Mucosa of descending colon (tissue), 3 donors: ENCODE measurements at regions not wholly inside any gene's neighbourhood (a gene's known extent, or its start where the extent isn't known, plus 50 kb on each side); places are given as distances from the start of the nearest gene placed in this dataset.

Source experiments
- ATAC-seq: fragments of 200-7000 bp; cut with Tn5 transposase; one replicate; pipeline ENCODE4 v1.9.1; 2020; ENCODE audit warnings: mild to moderate bottlenecking, moderate library complexity
- DNase-seq, 3 donors: peaks; one replicate each; pipeline ENCODE4 v3.0.0-alpha.2; 2020
- H3K36me3 ChIP-seq: fragments of 200-600 bp; one replicate; pipeline ENCODE4 v1.8.0; 2021; ENCODE audit warnings: low read depth, mild to moderate bottlenecking
- H3K4me1 ChIP-seq: fragments of 200-600 bp; one replicate; pipeline ENCODE4 v1.8.0; 2021; ENCODE audit warnings: low read depth, mild to moderate bottlenecking
- H3K4me3 ChIP-seq: fragments of 200-600 bp; one replicate; pipeline ENCODE4 v1.8.0; 2021; ENCODE audit warnings: mild to moderate bottlenecking
- H3K9me3 ChIP-seq: fragments of 200-600 bp; one replicate; pipeline ENCODE4 v1.8.0; 2021; ENCODE audit warnings: mild to moderate bottlenecking
- CTCF ChIP-seq: fragments of 200-600 bp; IDR thresholded peaks from one replicate; pipeline ENCODE4 v1.8.0; 2022; ENCODE audit warnings: antibody characterized with exemption, mild to moderate bottlenecking
- intact Hi-C, 2 donors: fragments of 100-400 bp; cut with DNase I in 1 of 2; cut with micrococcal nuclease in 1 of 2; formaldehyde crosslinking; loops; one replicate each; pipeline versions ENCODE4 v1.11.0 to v1.11.1; 2022; cut with DNase I, micrococcal nuclease
- donor health status: DM: no; HTN: no; CAD: no; lungs with moderate emphysema.
- donor health status: DM: no; HTN: no; CAD: no.
- donor health status: DM: no; HTN: yes; CAD: no.

DNA sequence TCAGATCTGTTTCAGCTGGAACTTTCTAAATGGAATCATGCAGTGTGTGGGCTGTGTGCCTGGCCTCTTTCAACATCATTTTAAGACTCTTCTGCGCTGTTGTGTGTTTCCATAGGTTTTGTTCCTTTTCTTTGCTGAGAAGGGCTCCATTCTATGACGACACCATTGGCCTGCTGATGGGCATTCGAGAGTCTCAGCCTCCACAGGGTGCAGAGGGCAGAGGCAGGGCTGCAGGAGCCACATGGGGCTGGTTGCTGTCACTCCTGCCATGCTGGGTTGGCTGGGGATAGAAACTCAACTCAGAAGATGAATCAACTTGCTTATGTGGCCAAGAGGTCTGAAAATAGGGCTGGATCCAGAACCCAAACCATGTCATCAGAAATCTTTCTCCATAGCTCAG, 68.5 kb upstream of the SLCO4A1 start:
- H3K4me3 ChIP-seq, result no peak overlapping the region
- intact Hi-C loops, result no loop called here
- ATAC-seq (no peak), DNase-seq (no peak)
- TF ChIP-seq CTCF, result no peak
- H3K9me3 ChIP-seq, result no peaks in the 10 kb centered on the region
- no peaks in the 10 kb centered on the region for H3K36me3 ChIP-seq
- no peaks in the 10 kb centered on the region for H3K4me1 ChIP-seq

DNA sequence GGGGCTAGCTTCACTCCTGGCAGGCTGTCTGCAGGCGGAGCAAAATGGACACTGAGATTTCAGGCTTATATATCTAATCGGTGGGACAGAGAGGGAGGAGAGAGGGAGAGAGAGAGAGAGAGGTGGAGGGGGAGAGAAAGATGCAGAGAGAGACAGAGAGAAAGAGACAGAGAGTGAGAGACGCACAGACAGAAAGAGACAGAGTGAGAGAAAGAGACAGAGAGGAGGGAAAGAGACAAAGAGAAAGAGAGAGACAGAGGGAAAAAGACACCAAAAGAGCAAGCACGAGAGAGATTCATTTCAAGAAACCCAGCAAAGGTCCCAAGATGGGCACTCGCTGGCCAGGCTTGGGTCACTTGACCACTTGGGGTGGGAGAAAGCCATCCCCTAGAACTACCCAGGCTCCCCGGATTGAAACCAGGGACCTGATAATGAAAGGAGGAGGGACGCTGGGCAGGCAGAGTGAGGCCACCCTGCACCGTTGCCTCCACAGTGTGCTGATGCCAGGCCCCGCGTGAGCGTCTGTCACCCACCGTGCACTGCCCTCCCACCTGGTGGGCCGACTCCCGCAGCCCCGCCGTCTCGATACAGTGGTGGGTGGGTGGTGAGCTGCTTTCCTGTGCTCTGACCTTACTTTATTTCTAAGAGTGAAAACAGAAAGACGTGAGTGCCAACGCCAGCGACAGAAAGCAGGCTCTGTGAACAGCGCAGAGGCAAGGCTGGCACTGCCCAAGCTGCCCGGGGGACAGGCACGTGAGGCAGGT, 67.9 kb upstream of the SLCO4A1 start:
- no peaks in the 10 kb centered on the region for H3K36me3 ChIP-seq
- intact Hi-C loops, result no loop called here
- no peaks in the 10 kb centered on the region for H3K4me1 ChIP-seq
- DNase-seq, result no peak
- no peaks in the 10 kb centered on the region for H3K9me3 ChIP-seq
- no peak overlapping the region for H3K4me3 ChIP-seq
- TF ChIP-seq CTCF, result no peak
- no peak for ATAC-seq

- no peak for DNase-seq
- intact Hi-C loops, result no loop called here
- H3K4me1 ChIP-seq, result no peaks in the 10 kb centered on the region
- H3K36me3 ChIP-seq, result no peaks in the 10 kb centered on the region
- no peak for TF ChIP-seq CTCF
- H3K4me3 ChIP-seq, result no peak overlapping the region
- H3K9me3 ChIP-seq, result no peaks in the 10 kb centered on the region
- no peak for ATAC-seq
Measured at GRCh38 chr20:62575976-62576722, 66.2 kb upstream of the SLCO4A1 start.

- no peaks in the 10 kb centered on the region for H3K9me3 ChIP-seq
- no peak for TF ChIP-seq CTCF
- no peak for DNase-seq
- intact Hi-C loops, result no loop called here
- H3K4me1 ChIP-seq, result no peaks in the 10 kb centered on the region
- no peak overlapping the region for H3K4me3 ChIP-seq
- ATAC-seq, result peak; percentile 24
- no peaks in the 10 kb centered on the region for H3K36me3 ChIP-seq
Measured at GRCh38 chr20:62576815-62577489, 65.4 kb upstream of the SLCO4A1 start.

- no peak for TF ChIP-seq CTCF
- Histone ChIP-seq H3K4me1 (no peaks in the 10 kb centered on the region), H3K9me3 (no peaks in the 10 kb centered on the region), H3K36me3 (no peaks in the 10 kb centered on the region), H3K4me3 (no peak overlapping the region)
- ATAC-seq, result peak; percentile 63
- DNase-seq, result peak in 1 of 3 donors; percentile 43
- intact Hi-C loops, result no loop called here
Measured at GRCh38 chr20:62577490-62577836, 64.8 kb upstream of the SLCO4A1 start.
